22Rv1 (cell line): ENCODE measurements at regions not wholly inside any gene's neighbourhood (a gene's known extent, or its start where the extent isn't known, plus 50 kb on each side); places are given as distances from the start of the nearest gene placed in this dataset.

Experiments
- ZFX ChIP-seq: fragments of 450-650 bp; IDR thresholded peaks from 2 replicates; pipeline ENCODE4 v1.6.1; 2017; ENCODE audit warnings: antibody characterized with exemption, borderline replicate concordance
- TF ChIP-seq, protein P1 (sequence below): fragments of 450-650 bp; IDR thresholded peaks from 2 replicates; pipeline ENCODE4 v1.5.1; 2017; ENCODE audit warnings: mild to moderate bottlenecking

DNA sequence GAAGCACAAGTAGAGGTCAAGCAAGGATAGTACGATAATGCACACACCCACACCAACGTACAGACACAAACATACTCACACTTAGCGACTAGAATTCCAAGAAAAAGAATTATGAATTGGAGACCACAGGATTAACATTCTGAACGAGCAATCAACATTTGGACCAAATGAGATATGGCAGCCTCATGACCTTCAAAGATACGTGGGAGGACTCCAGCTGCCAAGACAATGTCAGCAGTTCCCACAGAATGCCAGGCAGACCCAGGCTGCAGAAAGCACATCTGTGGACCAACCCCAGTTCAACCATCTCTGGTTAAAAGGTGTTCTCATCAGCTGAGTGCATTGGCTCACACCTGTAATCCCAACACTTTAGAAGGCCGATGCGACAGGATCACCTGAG lies 187.6 kb upstream of the GRAMD2B start:
- TF ChIP-seq, protein P1, sequence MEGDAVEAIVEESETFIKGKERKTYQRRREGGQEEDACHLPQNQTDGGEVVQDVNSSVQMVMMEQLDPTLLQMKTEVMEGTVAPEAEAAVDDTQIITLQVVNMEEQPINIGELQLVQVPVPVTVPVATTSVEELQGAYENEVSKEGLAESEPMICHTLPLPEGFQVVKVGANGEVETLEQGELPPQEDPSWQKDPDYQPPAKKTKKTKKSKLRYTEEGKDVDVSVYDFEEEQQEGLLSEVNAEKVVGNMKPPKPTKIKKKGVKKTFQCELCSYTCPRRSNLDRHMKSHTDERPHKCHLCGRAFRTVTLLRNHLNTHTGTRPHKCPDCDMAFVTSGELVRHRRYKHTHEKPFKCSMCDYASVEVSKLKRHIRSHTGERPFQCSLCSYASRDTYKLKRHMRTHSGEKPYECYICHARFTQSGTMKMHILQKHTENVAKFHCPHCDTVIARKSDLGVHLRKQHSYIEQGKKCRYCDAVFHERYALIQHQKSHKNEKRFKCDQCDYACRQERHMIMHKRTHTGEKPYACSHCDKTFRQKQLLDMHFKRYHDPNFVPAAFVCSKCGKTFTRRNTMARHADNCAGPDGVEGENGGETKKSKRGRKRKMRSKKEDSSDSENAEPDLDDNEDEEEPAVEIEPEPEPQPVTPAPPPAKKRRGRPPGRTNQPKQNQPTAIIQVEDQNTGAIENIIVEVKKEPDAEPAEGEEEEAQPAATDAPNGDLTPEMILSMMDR: no peak
- TF ChIP-seq ZFX: no peak
